ENCODE measurements at regions not wholly inside any gene's neighbourhood (a gene's known extent, or its start where the extent isn't known, plus 50 kb on each side); places are given as distances from the start of the nearest gene placed in this dataset.

DNA sequence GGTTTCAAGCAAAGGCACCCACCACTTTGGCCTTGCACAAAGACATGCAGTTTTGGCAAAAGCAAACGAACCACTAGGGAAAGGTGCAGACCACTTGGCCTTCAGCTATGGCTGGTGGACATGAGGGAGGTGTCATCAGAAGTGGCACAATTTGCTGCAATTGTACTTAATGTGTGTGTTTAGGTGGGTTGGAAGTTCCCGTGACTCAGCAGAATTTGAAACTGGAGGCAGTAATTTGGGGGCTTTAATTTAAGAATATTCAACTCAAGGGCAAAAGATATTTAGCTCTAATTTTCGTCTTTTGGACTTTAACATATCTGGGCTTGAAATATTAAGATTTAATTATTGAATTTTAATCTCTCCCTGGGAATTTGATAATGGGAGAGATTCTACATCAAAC is 115.6 kb upstream of the NOCT start:
- TF ChIP-seq EZH2phosphoT487 (IDR thresholded peaks at IDR 0.05; ENCODE audit: borderline replicate concordance), result no peak
- TF ChIP-seq, protein P1, sequence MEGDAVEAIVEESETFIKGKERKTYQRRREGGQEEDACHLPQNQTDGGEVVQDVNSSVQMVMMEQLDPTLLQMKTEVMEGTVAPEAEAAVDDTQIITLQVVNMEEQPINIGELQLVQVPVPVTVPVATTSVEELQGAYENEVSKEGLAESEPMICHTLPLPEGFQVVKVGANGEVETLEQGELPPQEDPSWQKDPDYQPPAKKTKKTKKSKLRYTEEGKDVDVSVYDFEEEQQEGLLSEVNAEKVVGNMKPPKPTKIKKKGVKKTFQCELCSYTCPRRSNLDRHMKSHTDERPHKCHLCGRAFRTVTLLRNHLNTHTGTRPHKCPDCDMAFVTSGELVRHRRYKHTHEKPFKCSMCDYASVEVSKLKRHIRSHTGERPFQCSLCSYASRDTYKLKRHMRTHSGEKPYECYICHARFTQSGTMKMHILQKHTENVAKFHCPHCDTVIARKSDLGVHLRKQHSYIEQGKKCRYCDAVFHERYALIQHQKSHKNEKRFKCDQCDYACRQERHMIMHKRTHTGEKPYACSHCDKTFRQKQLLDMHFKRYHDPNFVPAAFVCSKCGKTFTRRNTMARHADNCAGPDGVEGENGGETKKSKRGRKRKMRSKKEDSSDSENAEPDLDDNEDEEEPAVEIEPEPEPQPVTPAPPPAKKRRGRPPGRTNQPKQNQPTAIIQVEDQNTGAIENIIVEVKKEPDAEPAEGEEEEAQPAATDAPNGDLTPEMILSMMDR (conservative IDR thresholded peaks at IDR 0.05; ENCODE audit: low read length), result no peak
